IPS-NIHi7 (cell line): ENCODE measurements at regions not wholly inside any gene's neighbourhood (a gene's known extent, or its start where the extent isn't known, plus 50 kb on each side); places are given as distances from the start of the nearest gene placed in this dataset.

Experiments used
- DNase-seq: peaks from one replicate; pipeline ENCODE4 v3.0.0; 2012; ENCODE audit warnings: mixed read lengths; ENCODE audit errors: extremely low spot score

GRCh38 chr1:61627365-61627764 lies 97.6 kb downstream of the TM2D1 start:
- DNase-seq = no peak

GRCh38 chr1:61626816-61627215 lies 98.1 kb downstream of the TM2D1 start:
- no peak for DNase-seq

GRCh38 chr1:61623852-61624251 lies 101.1 kb downstream of the TM2D1 start:
- no peak for DNase-seq

GRCh38 chr1:61620536-61620935 lies 104.4 kb downstream of the TM2D1 start:
- no peak for DNase-seq

- no peak for DNase-seq
Observed at GRCh38 chr1:61618755-61619154, 106.2 kb downstream of the TM2D1 start.

GRCh38 chr1:61618193-61618592 lies 106.7 kb downstream of the TM2D1 start:
- no peak for DNase-seq

- DNase-seq = no peak
Observed at GRCh38 chr1:61616830-61617229, 108.1 kb downstream of the TM2D1 start.

GRCh38 chr1:61612602-61613001 lies 112.3 kb downstream of the TM2D1 start:
- no peak for DNase-seq

GRCh38 chr1:61609040-61609439 lies 115.9 kb downstream of the TM2D1 start:
- DNase-seq = no peak

- no peak for DNase-seq
Observed at GRCh38 chr1:61607448-61607847, 117.5 kb downstream of the TM2D1 start.

GRCh38 chr1:61606448-61607312 lies 118.3 kb downstream of the TM2D1 start:
- DNase-seq = no peak

- no peak for DNase-seq
Observed at GRCh38 chr1:61605607-61606321, 119.2 kb downstream of the TM2D1 start.

GRCh38 chr1:61604684-61605083 lies 120.3 kb downstream of the TM2D1 start:
- no peak for DNase-seq

- no peak for DNase-seq
Observed at GRCh38 chr1:61604261-61604660, 120.7 kb downstream of the TM2D1 start.

- DNase-seq = no peak
Observed at GRCh38 chr1:61602663-61603062, 122.3 kb downstream of the TM2D1 start.

GRCh38 chr1:61597601-61598000 lies 127.3 kb downstream of the TM2D1 start:
- no peak for DNase-seq

- no peak for DNase-seq
Observed at GRCh38 chr1:61593331-61593730, 131.6 kb downstream of the TM2D1 start.

- DNase-seq = no peak
Observed at GRCh38 chr1:61591351-61591750, 133.6 kb downstream of the TM2D1 start.

- peak; percentile 84 for DNase-seq
Observed at GRCh38 chr1:61588736-61589672, 135.9 kb downstream of the TM2D1 start.

GRCh38 chr1:61585714-61586113 lies 139.2 kb downstream of the TM2D1 start:
- no peak for DNase-seq

GRCh38 chr1:61583703-61584102 lies 141.2 kb downstream of the TM2D1 start:
- DNase-seq = no peak

GRCh38 chr1:61581251-61581650 lies 143.7 kb downstream of the TM2D1 start:
- DNase-seq = no peak
